ENCODE measurements at regions not wholly inside any gene's neighbourhood (a gene's known extent, or its start where the extent isn't known, plus 50 kb on each side); places are given as distances from the start of the nearest gene placed in this dataset.

DNA sequence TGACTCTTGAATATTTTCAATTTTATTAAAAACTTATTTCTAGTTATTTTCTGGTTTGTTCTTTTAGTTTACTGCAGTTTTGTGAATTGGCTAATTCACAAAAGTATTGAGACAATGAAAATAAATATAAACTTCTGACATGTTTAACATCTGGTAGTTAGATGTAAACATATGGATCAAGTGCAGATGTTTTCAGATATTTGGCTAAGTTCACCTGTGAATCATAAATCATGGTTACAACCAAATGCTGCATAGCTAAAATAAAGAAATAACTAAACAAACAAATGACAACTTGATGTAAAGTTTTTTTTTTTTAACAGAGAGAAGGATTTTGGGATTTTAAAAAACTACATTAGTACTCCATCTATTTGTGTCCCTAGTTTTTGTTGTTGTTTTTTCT, 484.6 kb downstream of the SLCO4C1 start:
- no peak for TF ChIP-seq EZH2 (IDR thresholded peaks at IDR 0.05; ENCODE audit: borderline replicate concordance, low read depth, low read length, severe bottlenecking)
- TF ChIP-seq, protein P1, sequence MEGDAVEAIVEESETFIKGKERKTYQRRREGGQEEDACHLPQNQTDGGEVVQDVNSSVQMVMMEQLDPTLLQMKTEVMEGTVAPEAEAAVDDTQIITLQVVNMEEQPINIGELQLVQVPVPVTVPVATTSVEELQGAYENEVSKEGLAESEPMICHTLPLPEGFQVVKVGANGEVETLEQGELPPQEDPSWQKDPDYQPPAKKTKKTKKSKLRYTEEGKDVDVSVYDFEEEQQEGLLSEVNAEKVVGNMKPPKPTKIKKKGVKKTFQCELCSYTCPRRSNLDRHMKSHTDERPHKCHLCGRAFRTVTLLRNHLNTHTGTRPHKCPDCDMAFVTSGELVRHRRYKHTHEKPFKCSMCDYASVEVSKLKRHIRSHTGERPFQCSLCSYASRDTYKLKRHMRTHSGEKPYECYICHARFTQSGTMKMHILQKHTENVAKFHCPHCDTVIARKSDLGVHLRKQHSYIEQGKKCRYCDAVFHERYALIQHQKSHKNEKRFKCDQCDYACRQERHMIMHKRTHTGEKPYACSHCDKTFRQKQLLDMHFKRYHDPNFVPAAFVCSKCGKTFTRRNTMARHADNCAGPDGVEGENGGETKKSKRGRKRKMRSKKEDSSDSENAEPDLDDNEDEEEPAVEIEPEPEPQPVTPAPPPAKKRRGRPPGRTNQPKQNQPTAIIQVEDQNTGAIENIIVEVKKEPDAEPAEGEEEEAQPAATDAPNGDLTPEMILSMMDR (IDR thresholded peaks at IDR 0.05; ENCODE audit: extremely low read depth in 1 of 2, insufficient read depth in 1 of 2, low read depth in 1 of 2, low read length in 2 of 2), result no peak
- TF ChIP-seq POLR2AphosphoS5 (IDR thresholded peaks at IDR 0.05; ENCODE audit: insufficient read depth, low read depth, low read length), result no peak
- TF ChIP-seq JUN (IDR thresholded peaks at IDR 0.05; ENCODE audit: borderline replicate concordance, insufficient read depth, insufficient read length, low read depth), result no peak
